HG03064 (cell line): ENCODE measurements at regions not wholly inside any gene's neighbourhood (a gene's known extent, or its start where the extent isn't known, plus 50 kb on each side); places are given as distances from the start of the nearest gene placed in this dataset.
A peak's percentile ranks its signal among the peaks of the same experiment; 100 is the strongest.

Source experiments
- ATAC-seq: cut with Tn5 transposase; IDR thresholded peaks from one replicate; pipeline ENCODE4 v1.9.1; 2021; ENCODE audit warnings: low read depth; ENCODE audit not compliant: unreplicated experiment

GRCh38 chrX:20488473-20488872 is 221.8 kb upstream of the RPS6KA3 start:
- ATAC-seq, result no peak

DNA sequence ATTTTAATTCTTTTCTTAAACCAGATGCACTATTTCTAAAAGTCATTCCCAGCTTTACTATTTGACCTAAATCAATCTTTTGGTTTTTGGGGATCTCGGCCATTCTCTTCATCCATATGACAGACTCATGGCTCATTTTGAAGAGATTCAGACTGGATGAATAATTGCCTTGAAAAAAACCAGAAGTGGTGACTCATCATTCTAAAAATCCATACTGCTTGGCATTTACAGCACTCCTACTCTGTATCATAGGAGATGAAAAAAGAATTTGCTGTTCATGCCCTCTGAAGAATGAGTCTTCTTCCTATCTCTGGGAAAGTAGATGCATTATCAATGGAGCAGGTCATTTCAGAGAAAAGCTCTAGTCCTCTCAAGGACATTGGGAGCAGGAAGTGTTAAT is 220.5 kb upstream of the RPS6KA3 start:
- no peak for ATAC-seq

DNA sequence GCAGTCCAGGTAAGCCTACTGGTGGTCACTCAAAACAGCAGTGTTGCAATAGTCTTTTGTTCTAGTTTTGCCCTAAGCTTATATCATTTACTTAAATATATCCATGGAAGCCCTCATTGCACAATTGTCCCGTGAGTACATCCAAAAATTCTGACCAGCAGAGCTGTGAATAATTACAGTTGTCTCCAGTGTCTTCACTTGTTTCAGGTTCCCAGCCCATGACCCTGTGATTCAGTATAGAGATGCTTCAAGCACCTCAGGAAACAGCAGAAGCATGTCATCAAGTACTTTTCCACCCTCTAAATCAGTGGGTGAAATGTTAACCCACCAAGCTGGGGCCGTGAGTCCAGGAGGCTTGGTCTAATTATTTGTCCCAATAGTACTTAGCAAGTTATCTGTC is 214.9 kb upstream of the RPS6KA3 start:
- no peak for ATAC-seq

DNA sequence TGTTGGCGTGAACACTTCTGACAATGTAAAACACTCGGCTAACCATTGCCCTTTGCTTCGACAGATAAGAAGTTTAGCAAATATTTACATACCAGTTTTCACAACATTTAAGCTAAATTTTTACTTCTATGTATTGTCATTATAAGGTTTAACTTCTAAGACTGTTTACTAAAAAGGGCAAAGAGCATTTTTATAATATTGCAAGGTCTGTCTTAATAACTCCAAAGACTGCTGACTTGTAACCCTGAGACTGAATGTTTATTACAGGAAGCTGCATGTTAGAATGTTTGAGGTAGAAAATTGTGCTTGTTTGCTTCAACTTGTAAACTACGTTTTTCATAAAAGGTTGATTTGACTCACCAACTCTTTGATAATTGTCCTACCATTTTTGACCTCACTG is 213.2 kb upstream of the RPS6KA3 start:
- ATAC-seq, result no peak

GRCh38 chrX:20479048-20479447 is 212.3 kb upstream of the RPS6KA3 start:
- ATAC-seq, result no peak

DNA sequence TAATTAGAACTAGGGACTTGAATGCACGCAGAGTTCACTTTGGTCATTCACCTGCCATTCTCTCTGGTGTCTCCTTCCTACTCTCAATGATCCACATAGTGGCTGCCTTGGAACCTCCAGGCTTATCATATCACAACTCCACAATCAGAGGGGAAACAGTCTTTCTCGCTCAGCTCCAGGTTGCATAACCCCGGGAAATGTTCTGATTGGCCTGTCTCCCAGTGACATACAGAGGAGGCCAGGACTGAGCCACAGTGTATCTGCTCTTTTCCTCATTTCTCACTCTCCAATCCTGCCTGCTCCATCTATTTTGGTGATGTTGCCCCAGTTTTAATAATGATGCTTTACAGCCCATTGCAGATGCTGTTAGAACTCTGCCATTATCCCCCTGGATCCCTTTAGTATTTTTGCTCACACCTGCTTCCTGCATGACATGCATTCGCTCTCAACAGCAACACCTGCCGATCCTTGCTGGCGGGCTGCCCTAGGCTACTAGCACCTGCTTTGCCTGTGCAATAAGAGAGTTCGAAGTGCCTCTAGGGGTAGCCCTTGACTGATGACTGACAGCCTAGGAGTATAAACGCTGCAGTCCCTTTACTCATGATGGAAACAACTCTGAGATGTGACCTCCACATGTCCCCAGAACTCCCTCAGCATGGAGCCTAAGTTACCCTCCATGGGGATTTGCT is 211.3 kb upstream of the RPS6KA3 start:
- no peak for ATAC-seq

DNA sequence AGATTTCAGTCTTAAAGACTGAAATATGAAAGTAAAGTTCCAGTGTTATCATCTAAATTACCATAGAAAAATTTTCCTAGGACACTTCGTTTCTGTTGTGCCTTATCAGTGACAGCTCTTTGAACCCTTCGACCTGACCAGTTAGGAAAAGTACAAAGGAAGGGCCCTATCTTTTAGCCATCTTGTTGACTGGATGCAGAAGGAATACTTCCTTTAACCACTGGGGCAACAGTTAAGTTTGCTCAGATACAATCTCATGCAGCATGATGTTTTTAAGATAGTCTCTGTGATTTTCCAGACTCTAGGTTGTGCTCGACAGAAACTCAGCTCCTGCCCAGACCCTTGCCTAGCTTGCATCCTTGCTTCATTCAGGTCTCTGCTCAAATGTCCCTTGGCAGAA is 210.5 kb upstream of the RPS6KA3 start:
- ATAC-seq, result no peak

DNA sequence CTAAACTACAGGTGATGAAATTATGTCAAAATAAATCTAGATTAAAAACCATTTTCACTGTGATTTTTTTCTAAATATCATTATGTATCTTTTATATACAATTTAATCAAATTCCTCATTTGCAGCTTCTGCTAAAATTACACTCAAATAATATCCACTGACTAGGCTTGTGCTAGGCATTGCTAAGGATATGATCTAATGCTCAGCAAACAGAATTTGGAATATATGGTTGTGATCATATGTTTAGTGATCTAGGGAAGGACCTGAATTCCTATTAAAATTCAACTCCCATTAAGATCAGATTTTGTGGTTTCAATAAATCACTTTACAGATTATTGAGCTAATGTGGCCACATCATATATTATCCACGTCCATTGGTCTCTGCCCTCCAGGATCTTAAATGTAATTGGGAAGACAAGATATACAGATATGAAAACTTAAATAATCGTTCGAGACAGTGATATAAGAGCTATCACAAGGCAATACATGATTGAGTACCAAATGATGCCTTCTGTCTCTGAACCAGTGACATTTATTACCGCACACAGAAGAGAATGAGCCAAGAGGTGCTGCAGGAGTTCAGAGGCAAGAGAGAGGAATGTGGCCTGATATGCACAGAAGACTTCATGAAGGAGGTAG is 206.0 kb upstream of the RPS6KA3 start:
- no peak for ATAC-seq

- ATAC-seq, result no peak
These were observed 205.4 kb upstream of the RPS6KA3 start for GRCh38 chrX:20472148-20472547.

DNA sequence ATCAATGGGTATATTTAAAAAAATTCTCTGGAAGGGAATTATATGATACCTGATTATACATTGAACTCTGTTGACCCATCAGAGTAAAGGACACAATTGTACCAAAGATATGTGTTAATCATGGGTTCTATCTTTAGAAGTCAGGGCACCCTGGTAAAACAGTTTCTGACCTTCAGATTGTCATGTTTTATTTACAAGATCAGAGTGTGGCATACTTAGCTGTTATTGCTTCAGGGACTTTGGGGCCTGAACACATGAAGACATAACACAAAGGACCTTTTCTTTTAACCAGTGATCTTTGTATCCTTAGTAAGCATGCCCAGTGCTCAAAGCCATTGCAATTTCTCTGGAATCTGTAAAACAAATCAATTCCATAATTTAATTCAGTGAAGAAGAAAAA is 204.8 kb upstream of the RPS6KA3 start:
- ATAC-seq, result no peak

DNA sequence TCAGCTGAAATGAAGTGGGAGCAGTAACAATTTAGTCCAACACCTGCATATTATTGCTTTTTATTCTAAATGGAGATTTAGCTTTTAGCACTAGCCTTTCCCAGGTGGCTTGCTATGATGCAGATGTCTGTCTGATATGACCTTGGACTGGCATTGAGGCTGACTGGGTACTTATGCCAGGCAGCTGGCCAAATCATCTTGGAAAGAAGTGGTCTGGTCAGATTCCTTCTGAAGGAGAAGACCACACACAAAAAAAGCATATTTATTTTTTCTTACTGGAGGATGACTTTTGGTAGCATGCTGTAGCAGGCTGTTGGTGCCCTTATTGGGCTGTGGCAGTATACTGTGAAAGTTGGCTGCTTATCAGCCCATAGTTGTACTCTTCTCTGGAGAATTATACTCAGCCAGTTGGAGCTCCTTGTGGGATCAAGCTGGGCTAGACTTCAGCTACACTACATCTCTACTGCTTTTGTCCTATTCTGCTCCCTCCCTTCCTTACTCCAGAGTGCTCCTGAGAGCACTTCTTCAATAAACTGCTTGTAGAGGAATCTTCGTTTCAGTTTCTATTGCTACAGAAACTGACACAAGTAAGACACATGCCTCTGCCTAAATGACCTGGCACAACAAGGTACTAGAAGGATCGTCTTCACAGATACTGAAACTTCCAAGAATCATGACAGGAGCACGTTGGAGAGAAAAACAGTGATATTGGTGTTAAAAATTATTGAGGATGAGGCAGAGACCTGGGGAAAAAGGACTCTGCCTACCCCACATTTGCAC is 196.8 kb upstream of the RPS6KA3 start:
- no peak for ATAC-seq

DNA sequence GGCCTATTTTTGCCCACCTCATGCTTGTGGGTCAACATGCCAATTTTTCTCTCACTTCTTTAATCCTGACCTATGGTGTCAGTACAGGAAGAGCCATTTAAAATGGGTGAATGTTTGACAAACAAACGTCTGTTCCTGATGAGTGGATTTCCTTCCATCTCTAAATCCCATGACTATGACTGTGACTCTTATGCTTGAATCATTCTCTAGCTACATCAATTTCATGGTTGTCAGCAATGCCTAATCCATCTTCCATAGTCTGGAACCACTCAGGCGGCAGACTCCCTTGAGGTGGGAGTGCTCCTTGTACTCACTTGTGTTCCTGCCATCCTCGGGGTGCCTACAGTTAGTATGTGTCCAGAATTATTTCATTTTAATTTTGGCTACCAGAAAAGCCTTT is 194.9 kb upstream of the RPS6KA3 start:
- ATAC-seq, result no peak

DNA sequence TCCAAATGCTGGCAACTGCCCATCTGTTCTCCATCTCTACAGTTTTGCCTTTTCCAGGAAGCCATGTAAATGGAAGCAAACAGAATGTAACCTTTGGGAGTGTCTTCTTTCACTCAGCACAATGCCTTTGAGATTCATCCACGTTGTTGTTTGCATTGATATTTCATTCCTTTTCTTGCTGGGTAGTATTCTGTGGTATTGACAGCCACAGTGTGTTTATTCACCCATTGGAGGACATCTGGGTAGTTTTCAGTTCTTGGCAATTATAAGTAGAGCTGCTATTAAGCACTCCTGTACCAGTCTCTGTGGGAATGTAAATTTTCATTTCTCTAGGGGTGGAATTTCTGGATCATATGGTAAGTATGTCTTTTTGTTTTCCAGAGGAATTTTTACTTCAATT is 194.3 kb upstream of the RPS6KA3 start:
- no peak for ATAC-seq

GRCh38 chrX:20459410-20460350 is 193.0 kb upstream of the RPS6KA3 start:
- ATAC-seq, result no peak

DNA sequence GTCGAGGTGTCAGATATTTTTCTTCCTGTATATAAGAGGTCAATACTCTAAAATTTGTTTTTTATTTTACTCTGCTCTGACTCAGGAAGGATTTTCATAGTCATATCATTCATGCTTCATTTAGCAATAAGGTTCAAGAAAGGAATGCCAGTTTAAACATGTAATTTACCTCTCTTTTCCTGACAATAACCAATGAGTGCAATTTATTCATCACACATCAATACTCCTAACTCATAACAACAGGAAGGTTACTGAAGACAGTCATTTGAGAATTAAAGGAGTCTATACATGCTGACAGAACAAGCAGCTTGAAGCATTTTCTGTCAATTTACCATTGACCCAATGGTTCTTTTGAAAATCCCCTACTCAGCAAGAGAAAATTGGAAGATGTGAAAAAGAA is 190.3 kb upstream of the RPS6KA3 start:
- no peak for ATAC-seq

GRCh38 chrX:20455001-20455400 is 188.3 kb upstream of the RPS6KA3 start:
- ATAC-seq, result no peak

- no peak for ATAC-seq
These were observed 187.4 kb upstream of the RPS6KA3 start for GRCh38 chrX:20454117-20454516.

GRCh38 chrX:20452487-20452886 is 185.8 kb upstream of the RPS6KA3 start:
- ATAC-seq, result peak; percentile 71

DNA sequence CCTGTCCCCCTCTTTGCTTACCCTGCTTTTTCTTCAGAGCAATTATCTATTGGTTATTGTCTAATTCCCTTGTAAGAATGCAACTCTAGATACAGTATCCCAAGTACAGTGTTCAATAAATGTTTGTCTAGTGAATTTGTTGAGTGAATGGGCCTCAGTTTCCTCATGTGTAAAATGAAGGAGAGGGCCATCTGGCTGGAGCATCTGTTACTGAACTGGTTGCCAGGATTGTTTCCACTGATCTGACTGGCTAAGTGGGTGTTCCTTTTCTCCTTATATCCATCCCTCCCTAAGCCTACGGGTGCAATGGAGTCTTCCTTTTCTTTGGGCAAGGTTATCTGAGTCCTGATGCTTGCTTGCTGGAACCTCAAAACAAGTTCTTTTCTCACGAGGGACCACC is 185.2 kb upstream of the RPS6KA3 start:
- ATAC-seq, result no peak

- no peak for ATAC-seq
These were observed 178.4 kb upstream of the RPS6KA3 start for GRCh38 chrX:20445109-20445508.

DNA sequence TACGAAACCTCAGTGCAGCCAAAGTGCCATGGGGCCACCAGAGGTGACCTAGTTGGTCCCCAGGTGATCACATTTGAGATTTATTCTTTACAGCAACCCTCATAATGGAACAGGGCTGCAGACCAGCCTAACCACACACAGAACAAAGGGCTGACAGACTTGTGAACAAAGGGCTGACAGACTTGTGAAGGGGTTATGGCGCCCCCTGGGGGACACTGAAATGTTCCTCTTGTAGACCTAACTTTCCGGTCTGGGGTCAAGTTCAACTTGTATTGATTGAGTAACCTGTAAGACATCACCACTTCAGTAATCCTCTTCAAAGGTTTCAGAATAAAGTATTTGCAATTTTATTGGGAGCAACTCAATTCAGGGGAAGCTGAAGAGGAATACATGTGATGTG is 175.9 kb upstream of the RPS6KA3 start:
- ATAC-seq, result peak; percentile 64
